Putamen (tissue), 1 donor: ENCODE measurements at regions not wholly inside any gene's neighbourhood (a gene's known extent, or its start where the extent isn't known, plus 50 kb on each side); places are given as distances from the start of the nearest gene placed in this dataset.
"Not testable (repeated sequence)": the region's sequence is repeated elsewhere in the genome, so short reads cannot be mapped to it uniquely, and the experiment has no call there.

Experiments used
- DNase-seq: peaks from one replicate; pipeline ENCODE4 v3.0.0-alpha.2; 2016; ENCODE audit warnings: low spot score

DNA sequence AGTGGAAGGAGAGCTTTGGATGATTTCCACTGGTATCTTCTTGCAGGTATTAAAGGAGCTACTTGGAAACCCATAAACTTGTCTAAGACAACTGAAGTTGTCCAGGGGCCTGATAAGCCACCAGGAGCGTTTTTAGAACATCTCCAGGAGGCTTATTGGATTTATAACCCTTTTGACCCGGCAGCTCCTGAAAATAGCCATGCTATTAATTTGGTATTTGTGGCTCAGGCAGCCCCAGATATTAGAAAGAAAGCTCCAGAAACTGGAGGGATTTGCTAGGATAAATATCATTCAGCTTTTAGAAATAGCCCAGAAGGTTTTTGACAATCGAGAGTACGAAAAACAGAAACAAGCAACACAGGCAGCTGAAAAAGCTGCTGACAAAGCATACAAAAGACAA, 461.0 kb upstream of the HTR1E start:
- DNase-seq, result no peak

GRCh38 chr6:86474081-86474480, 463.2 kb upstream of the HTR1E start:
- no peak for DNase-seq

GRCh38 chr6:86471791-86472190, 465.5 kb upstream of the HTR1E start:
- DNase-seq, result no peak

DNA sequence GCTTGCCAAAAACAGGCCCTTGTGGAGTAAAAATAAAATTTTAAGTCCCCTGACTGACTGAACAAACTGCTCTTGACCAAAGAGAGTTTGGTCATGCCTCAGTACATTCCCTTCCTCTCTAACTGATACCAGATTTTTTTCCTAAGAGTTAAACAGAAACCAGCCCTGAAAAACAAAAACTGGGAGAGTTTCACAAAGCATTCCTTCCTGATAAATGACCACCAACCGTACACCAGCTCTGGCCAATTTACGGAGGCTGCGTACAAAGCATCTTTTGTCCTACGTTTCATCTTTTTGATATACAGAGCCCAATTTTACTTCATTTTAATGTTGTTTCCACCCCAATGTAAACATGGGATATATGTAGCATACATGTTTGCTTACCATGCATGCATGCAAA, 477.4 kb upstream of the HTR1E start:
- no peak for DNase-seq

DNA sequence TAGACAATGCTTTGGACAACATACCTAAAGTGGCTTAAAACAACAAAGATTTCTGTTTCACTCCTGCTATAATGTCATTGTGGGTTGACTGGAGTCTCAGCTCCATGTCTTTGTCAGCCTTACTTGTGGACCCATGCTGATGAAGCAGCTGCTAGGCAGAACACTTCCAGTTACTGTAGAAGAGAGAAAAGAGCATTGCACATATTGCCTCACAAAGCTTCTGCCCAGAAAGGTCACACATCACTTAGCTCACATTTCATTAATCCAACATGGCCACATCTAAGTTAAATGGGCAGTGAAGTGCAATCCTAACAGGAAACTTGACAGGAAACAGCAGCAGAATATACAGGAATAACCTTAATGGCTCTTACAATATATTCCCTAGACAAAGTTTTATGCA, 480.5 kb upstream of the HTR1E start:
- DNase-seq, result no peak

DNA sequence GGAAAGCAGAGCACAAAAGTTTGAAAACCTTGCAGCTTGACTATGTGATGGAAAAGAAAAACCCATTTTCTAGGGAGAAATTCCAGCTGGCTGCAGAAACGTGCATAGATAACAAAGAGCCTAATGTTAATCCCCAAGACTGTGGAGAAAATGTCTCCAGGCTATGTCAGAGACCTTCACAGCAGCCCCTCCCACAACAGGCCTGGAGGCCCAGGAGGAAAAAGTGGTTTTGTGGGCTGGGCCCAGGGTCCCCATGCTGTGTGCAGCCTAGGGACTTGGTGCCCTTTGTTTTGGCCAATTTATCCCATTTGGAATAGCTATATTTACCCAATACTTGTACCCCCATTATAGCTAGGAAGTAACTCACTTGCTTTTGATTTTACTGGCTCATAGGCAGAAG, 484.1 kb upstream of the HTR1E start:
- no peak for DNase-seq

GRCh38 chr6:86448398-86448797, 488.9 kb upstream of the HTR1E start:
- no peak for DNase-seq

- no peak for DNase-seq
Observed at GRCh38 chr6:86440608-86441007, 496.7 kb upstream of the HTR1E start.

- DNase-seq, result no peak
Observed at GRCh38 chr6:86423571-86423970, 513.8 kb upstream of the HTR1E start.

- DNase-seq, result peak; percentile 15
Observed at GRCh38 chr6:86412057-86412456, 525.3 kb upstream of the HTR1E start.

- DNase-seq, result peak; percentile 71
Observed at GRCh38 chr6:86407128-86407527, 530.2 kb upstream of the HTR1E start.

- not testable (repeated sequence) for DNase-seq
Observed at GRCh38 chr6:86392850-86393249, 544.5 kb upstream of the HTR1E start.

- DNase-seq, result peak; percentile 74
Observed at GRCh38 chr6:86380571-86381125, 556.7 kb upstream of the HTR1E start.

DNA sequence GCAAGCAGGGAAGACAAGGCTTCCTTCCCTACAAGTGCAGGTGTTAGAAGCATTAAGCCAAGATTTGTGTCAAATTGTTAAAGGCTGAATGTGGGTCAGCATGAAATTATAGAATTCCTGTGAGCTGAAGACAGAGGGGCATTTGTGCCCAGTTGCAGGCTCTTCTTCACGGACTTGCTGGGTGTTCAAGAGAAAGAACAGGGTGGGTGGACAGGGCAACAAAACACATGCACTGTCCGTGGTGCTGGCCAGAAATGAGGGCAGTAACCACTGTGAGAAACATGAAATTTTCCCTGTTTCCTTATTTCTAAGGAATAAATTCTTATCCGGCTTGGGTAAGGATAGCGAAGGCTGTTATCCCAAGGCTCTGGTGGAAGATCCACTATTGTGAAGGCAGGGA, 579.5 kb upstream of the HTR1E start:
- no peak for DNase-seq

- no peak for DNase-seq
Observed at GRCh38 chr6:86355271-86355670, 582.1 kb upstream of the HTR1E start.

- DNase-seq, result no peak
Observed at GRCh38 chr6:86331919-86332318, 605.4 kb upstream of the HTR1E start.

- no peak for DNase-seq
Observed at GRCh38 chr6:86331265-86331840, 606.0 kb upstream of the HTR1E start.

- no peak for DNase-seq
Observed at GRCh38 chr6:86306210-86306609, 631.1 kb upstream of the HTR1E start.

DNA sequence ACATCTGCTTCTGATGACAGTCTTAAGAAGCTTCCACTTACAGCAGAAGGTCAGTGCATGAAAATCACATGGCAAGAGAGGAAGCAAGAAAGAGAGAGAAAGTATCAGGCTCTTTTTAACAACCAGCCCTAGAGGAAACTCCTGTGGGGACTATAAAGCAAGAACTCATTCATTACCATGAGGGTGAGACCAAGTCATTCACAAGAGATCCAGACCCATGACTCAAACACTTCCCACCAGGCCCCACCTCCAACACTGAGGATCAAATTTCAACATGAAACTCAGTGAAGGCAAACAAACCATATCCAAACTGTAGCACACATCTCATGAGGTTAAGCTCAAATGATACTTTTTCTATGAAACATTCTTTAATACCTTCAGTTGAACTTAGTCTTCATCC, 643.2 kb upstream of the SYNCRIP start:
- DNase-seq, result no peak

GRCh38 chr6:86284809-86285480, 642.3 kb upstream of the SYNCRIP start:
- not testable (repeated sequence) for DNase-seq

GRCh38 chr6:86283596-86283995, 640.9 kb upstream of the SYNCRIP start:
- DNase-seq, result not testable (repeated sequence)

DNA sequence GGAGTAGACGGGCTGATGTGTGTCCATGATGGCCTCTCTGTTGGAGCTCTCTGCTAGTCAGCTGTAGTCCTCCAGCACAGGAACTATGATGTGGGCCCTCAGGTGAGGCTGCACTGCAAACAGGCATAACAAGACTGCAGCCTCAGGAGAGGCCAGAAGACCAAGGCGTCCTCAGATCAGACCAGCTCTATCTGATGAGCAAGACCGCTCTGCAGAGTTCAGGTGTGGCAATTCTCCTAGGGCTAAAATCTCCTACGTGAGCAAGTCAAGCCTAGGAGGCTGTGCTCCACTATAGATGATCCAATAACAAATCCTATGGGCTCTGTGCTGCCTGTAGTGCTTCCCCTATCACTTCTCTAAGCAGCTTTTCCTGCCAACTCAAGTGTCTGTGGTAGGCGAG, 633.4 kb upstream of the SYNCRIP start:
- DNase-seq, result no peak

DNA sequence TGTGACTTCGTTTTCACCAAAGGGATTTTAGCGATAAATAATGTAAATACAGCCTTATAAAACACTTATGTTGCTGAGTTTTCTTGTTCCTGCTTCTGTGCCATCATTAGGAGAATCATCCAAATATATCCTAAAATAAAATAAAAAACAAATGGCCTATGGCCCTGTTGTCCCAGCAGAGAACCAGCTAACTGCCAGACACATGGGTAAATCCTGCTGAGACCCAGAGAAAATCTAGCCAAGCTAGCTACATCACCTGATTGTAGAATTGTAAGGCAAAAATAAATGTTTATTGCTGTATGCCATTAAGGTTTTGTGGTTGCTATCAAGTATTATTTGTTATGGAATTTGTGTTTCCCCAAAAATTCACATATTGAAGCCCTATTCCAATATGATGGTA, 631.2 kb upstream of the SYNCRIP start:
- DNase-seq, result no peak
